ENCODE measurements at regions not wholly inside any gene's neighbourhood (a gene's known extent, or its start where the extent isn't known, plus 50 kb on each side); places are given as distances from the start of the nearest gene placed in this dataset.

GRCh38 chr2:177129610-177130009 is 83.0 kb upstream of the HNRNPA3 start:
- TF ChIP-seq CTCF (IDR thresholded peaks at IDR 0.05 in 4 of 5, conservative IDR thresholded peaks at IDR 0.05 in 1 of 5), result no peak
- TF ChIP-seq POLR2A (IDR thresholded peaks at IDR 0.05), result no peak
